GM19023 (cell line): ENCODE measurements at regions not wholly inside any gene's neighbourhood (a gene's known extent, or its start where the extent isn't known, plus 50 kb on each side); places are given as distances from the start of the nearest gene placed in this dataset.
"Not testable (repeated sequence)": the region's sequence is repeated elsewhere in the genome, so short reads cannot be mapped to it uniquely, and the experiment has no call there.

Experiments
- ATAC-seq: cut with Tn5 transposase; IDR thresholded peaks from one replicate; pipeline ENCODE4 v1.9.1; 2021; ENCODE audit warnings: mild to moderate bottlenecking, moderate library complexity; ENCODE audit not compliant: unreplicated experiment

DNA sequence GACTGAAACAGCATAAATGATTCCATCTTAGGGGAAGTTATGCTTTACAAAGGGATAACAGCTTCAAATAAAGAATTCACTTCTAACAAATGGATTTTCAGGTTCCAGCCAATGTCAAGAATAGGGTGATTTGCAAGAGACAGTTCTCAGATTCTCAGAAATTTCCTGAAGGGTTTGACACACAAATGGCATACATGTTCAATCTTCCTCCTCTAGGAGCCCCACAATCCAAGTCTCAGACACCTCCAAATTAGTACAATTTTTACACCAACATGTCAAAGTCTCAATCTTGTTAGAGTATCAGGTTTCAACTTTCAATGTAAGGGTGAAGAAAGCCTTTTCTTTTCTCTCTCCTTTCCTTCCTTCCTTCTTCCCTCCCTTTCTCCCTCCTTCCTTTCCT is 996.6 kb downstream of the TLE1 start:
- ATAC-seq: no peak

GRCh38 chr9:80691229-80691628 is 998.1 kb downstream of the TLE1 start:
- ATAC-seq: no peak

GRCh38 chr9:80690349-80690939 is 998.9 kb downstream of the TLE1 start:
- ATAC-seq: no peak

GRCh38 chr9:80679916-80680315 is 1009.4 kb downstream of the TLE1 start:
- no peak for ATAC-seq

DNA sequence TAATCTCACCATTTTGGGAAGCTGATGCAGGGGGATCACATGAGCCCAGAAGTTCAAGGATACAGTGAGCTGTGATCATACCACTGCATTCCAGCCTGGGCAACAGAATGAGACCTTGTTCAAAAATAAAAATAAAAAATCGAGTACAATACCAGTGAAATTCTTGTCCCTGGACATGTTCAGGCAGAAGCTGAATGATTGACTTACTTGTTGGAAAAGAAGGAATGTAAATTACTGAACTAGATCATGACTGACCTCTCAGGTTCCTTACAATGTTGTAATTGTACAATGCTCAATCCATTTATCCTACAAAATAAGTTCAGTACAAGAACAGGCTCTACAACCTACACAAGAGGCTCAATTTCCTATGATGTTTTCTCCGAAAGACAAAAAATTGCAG is 1010.4 kb downstream of the TLE1 start:
- ATAC-seq: no peak

GRCh38 chr9:80673496-80673895 is 1015.9 kb downstream of the TLE1 start:
- ATAC-seq: no peak

DNA sequence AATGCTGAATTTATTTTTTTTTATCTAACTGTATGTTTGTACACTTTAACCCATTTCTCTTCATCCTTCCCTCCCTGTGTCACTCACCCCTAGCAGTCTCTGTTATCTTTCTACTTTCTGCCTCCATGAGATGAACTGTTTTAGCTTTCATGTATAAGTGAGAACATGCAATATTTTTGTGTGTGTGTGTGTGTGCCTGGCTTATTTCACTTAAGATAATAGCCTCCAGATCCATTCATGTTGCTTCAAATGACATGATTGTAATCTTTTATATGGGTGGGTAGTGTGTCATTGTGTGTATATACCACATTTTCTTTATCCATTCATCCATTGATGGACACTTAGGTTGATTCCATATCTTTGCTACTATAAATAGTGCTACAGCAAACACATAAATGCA is 1023.9 kb downstream of the TLE1 start:
- ATAC-seq: no peak

GRCh38 chr9:80664327-80665210 is 1024.8 kb downstream of the TLE1 start:
- no peak for ATAC-seq

- not testable (repeated sequence) for ATAC-seq
Measured at GRCh38 chr9:80659751-80660150, 1029.6 kb downstream of the TLE1 start.

GRCh38 chr9:80651044-80651443 is 1038.3 kb downstream of the TLE1 start:
- ATAC-seq: no peak

- ATAC-seq: no peak
Measured at GRCh38 chr9:80649496-80649895, 1039.9 kb downstream of the TLE1 start.

DNA sequence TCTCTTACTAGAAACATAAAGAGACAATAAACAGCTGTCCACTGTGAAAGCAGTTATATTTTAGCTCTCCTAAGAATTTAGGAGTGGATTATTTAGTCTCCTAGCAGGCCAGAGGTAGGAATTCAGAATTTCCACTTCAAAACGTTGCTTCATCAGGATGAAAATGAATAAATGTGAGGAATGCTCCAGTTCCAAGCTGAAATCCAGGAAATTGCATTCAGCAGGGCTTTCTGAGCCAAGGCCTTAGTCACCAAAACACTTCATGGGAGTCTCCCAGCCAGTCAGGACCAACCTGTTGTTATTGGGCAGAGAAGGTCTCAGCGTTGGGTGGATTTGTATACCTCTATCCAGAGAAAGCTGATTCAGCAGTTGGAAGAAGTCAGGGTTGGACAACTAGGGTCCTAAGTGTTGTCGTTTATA is 1040.3 kb downstream of the TLE1 start:
- ATAC-seq: no peak

- ATAC-seq: no peak
Measured at GRCh38 chr9:80648336-80648735, 1041.0 kb downstream of the TLE1 start.

DNA sequence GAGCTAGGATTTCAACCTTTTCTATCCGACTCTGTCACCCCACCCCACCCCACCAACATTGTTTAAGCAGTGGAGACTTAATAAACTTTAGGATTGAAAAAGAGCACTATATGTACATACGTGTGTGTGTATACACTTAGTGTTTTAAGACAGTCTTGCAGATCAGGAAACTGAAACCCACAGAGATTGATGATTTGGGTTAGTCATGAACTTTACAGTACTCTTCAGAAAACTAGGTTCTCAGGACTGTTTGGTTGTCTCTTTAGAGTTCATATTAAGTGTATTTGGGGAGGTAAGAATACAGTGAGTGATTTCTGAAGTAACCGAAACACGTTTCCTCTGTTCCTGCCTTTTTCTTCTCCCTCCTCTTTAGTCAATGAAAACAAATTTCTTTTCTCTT is 1043.1 kb downstream of the TLE1 start:
- no peak for ATAC-seq

DNA sequence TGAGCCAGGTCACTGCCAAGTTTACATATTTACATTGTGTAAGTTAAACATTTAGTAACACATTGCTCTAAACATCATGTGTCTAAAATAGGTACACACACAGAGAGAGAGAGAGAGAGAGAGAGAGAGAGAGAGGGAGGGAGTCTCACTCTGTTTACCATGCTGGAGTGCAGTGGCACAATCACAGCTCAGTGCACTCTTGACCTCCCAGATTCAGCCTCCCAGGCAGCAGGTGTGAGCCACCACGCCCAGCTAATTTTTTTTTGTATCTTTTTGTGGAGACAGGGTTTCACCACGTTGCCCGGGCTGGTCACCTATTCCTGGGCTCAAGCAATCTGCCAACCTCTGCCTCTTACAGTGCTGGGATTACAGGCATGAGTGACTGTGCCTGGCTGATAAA is 1045.3 kb downstream of the TLE1 start:
- no peak for ATAC-seq

DNA sequence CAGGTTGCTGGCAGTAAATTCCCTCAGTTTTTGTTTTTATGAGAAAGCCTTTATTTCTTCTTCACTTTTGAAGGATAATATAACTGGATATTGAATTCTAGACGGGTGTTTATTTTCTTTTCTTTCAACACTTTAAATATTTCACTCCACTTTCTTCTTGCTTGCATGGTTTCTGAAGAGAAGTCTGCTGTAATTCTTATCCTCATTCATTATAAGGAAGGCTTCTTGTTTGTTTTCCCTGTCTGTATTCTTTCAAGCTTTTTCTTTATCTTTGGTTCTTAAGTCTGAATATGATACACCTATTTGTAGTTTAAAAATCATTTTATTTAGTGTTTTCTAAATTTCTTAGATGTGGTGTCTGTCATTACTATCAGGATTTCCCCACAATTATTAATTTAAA is 1054.3 kb downstream of the TLE1 start:
- no peak for ATAC-seq

- ATAC-seq: no peak
Measured at GRCh38 chr9:80632041-80632440, 1057.3 kb downstream of the TLE1 start.

DNA sequence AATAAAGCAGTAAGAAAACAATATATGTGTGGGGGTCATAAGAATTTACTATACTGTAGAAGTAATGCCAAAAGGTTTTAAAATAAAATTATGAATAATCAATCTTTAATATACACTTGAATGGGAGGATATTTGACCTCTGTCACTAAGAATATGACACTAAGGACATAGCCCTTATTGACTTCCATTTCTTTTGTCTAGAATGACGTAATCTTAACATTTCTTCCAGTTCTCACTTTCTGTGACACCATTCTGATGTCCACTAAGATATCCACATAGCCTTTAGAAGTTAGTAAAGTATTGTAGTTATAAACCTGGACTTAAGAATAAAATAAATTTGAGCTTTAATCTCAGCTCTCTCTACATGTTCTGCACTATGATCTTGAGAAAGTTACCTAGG is 1050.7 kb downstream of the TLE4 start:
- no peak for ATAC-seq

- ATAC-seq: no peak
Measured at GRCh38 chr9:80619356-80619755, 1047.6 kb downstream of the TLE4 start.

DNA sequence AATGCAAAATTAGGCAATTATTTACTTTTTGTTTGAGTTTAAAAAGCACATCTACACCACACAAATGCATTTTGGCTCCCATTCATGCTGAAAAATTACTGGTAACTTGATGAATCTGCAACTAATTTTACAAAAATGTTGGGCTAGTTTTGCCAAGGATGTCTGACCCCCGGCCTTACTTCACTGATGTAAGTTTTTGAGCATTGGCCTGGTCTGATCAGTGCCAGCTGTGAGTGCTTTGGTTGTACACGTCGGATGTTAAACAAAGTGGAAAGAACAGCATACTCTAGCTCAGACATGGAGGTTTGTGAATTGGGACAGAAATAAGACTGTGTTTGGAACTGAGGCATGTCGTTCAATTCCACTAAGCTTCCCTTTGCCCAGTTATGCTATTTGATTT is 1044.2 kb downstream of the TLE4 start:
- no peak for ATAC-seq

GRCh38 chr9:80605793-80606192 is 1034.0 kb downstream of the TLE4 start:
- no peak for ATAC-seq

DNA sequence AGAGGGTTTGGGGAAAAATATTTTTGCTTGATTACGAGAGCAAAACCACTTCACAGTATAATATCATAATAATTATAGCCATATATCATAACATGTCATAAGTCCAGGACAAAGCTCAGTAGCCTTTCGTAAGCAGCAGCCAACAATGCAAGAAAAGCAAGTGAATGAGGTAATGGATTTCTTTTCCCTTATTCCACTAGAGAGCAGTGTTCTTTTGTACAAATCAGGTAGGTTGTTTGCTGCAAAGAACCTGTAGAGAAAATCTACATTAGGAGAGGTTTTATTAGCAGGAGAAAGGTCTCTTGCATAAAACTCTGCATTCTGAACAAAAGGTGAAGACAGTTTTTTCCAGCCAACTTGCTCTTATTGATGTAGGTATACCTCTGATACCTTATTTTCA is 1033.4 kb downstream of the TLE4 start:
- ATAC-seq: no peak

- no peak for ATAC-seq
Measured at GRCh38 chr9:80602291-80602690, 1030.5 kb downstream of the TLE4 start.
